ENCODE measurements at regions not wholly inside any gene's neighbourhood (a gene's known extent, or its start where the extent isn't known, plus 50 kb on each side); places are given as distances from the start of the nearest gene placed in this dataset.
A peak's percentile ranks its signal among the peaks of the same experiment; 100 is the strongest.

DNA sequence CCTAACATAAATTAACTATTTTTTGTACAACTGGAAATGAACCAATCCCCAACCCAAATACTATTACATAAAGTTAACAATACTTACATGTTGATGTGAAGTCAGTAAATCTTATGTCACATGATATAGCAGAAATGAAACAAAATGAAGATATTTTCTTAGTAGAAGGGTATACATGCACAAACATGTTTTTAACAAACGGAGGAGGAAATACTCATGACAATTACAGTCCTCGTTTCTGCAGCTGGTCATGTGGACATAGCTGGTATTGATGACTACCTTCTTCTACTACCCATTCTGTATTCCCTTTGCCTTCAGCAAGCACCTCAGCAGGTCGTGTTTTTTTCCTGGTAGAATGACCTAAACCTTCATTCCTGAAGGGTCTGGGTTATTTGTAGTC, 252.3 kb downstream of the HTR7 start:
- no peak overlapping the region for H3K27ac ChIP-seq (ENCODE audit: low read depth in 2 of 2, low read length in 2 of 2)
- no peaks in the 10 kb centered on the region for H3K9me3 ChIP-seq (ENCODE audit: control insufficient read depth in 2 of 3, insufficient read depth in 1 of 3, low read length in 3 of 3)
- TF ChIP-seq, protein P1, sequence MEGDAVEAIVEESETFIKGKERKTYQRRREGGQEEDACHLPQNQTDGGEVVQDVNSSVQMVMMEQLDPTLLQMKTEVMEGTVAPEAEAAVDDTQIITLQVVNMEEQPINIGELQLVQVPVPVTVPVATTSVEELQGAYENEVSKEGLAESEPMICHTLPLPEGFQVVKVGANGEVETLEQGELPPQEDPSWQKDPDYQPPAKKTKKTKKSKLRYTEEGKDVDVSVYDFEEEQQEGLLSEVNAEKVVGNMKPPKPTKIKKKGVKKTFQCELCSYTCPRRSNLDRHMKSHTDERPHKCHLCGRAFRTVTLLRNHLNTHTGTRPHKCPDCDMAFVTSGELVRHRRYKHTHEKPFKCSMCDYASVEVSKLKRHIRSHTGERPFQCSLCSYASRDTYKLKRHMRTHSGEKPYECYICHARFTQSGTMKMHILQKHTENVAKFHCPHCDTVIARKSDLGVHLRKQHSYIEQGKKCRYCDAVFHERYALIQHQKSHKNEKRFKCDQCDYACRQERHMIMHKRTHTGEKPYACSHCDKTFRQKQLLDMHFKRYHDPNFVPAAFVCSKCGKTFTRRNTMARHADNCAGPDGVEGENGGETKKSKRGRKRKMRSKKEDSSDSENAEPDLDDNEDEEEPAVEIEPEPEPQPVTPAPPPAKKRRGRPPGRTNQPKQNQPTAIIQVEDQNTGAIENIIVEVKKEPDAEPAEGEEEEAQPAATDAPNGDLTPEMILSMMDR (IDR thresholded peaks at IDR 0.05; ENCODE audit: borderline replicate concordance, extremely low read depth, insufficient read depth): no peak
- DNase-seq: no peak
- no peak overlapping the region for H3K9ac ChIP-seq (ENCODE audit: low read length in 3 of 3)
- no peaks in the 10 kb centered on the region for H3K27me3 ChIP-seq (ENCODE audit: control insufficient read depth, insufficient read depth, low read length)
- H3K36me3 ChIP-seq (ENCODE audit: control insufficient read depth in 2 of 3, insufficient read depth in 3 of 3, low read length in 3 of 3): no peaks in the 10 kb centered on the region
- no peak for FAIRE-seq
- no peak overlapping the region for H3K4me3 ChIP-seq (ENCODE audit: low read length in 3 of 3)
- H3K4me1 ChIP-seq (ENCODE audit: control insufficient read depth in 2 of 3, insufficient read depth in 2 of 3, low read depth in 1 of 3, low read length in 3 of 3): no peaks in the 10 kb centered on the region
- intact Hi-C loops (cut with DNase I): no loop called here

DNA sequence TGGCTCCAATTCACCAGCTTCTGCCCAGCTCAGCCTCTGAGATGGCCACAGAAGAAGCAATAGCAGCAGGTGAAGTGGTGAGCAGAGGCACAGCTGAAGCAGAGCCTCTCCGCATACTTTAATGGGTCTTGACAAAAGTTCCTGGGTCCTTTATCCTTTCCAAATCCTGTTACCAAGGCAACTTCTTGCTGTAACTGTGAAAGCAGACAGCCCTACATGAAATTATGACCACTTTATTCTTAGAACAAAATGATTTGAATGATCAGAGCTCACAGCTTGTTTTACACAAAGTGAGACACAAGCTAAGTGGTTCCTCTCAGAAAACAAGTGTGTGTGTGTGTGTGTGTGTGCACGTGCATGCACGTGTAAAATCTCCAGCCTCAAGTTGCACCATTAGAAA, 245.6 kb downstream of the HTR7 start:
- intact Hi-C loops (cut with DNase I): no loop called here

DNA sequence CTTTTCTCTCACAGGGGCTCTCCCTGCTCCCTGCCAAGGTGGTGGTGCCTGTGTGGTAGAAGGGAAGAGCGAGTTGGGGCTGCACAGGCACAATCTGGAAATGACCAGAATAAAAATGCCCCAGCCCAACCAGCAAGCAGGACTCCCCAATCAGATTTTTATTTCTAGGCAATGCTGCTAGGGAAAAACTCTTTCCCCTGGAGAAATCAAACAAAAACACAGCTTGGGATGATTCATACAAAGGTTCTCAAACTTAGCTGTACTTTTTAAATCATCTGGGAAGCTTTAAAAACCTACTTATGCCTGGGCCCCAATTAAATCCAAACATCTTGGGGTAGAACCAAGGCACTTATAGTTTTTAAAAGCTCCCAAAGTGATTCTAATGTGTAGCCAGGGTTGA, 243.2 kb downstream of the HTR7 start:
- Histone ChIP-seq H3K4me1 (ENCODE audit: control insufficient read depth in 2 of 3, insufficient read depth in 2 of 3, low read depth in 1 of 3, low read length in 3 of 3) (no peaks in the 10 kb centered on the region), H3K9me3 (ENCODE audit: control insufficient read depth in 2 of 3, insufficient read depth in 1 of 3, low read length in 3 of 3) (no peaks in the 10 kb centered on the region), H3K9ac (ENCODE audit: low read length in 3 of 3) (no peak overlapping the region), H3K27me3 (ENCODE audit: control insufficient read depth, insufficient read depth, low read length) (no peaks in the 10 kb centered on the region), H3K27ac (ENCODE audit: low read depth in 2 of 2, low read length in 2 of 2) (no peak overlapping the region), H3K36me3 (ENCODE audit: control insufficient read depth in 2 of 3, insufficient read depth in 3 of 3, low read length in 3 of 3) (no peaks in the 10 kb centered on the region), H3K4me3 (ENCODE audit: low read length in 3 of 3) (no peak overlapping the region)
- no peak for FAIRE-seq
- no peak for DNase-seq
- intact Hi-C loops (cut with DNase I): no loop called here
- TF ChIP-seq, protein P1 (IDR thresholded peaks at IDR 0.05; ENCODE audit: borderline replicate concordance, extremely low read depth, insufficient read depth): no peak

More for the DNA sequence above, 245.6 kb downstream of the HTR7 start:
- Histone ChIP-seq H3K9ac (ENCODE audit: low read length in 3 of 3) (no peak overlapping the region), H3K27ac (ENCODE audit: low read depth in 2 of 2, low read length in 2 of 2) (no peak overlapping the region), H3K27me3 (ENCODE audit: control insufficient read depth, insufficient read depth, low read length) (no peaks in the 10 kb centered on the region), H3K9me3 (ENCODE audit: control insufficient read depth in 2 of 3, insufficient read depth in 1 of 3, low read length in 3 of 3) (no peaks in the 10 kb centered on the region), H3K36me3 (ENCODE audit: control insufficient read depth in 2 of 3, insufficient read depth in 3 of 3, low read length in 3 of 3) (no peaks in the 10 kb centered on the region), H3K4me1 (ENCODE audit: control insufficient read depth in 2 of 3, insufficient read depth in 2 of 3, low read depth in 1 of 3, low read length in 3 of 3) (no peaks in the 10 kb centered on the region), H3K4me3 (ENCODE audit: low read length in 3 of 3) (no peak overlapping the region)
- no peak for DNase-seq
- FAIRE-seq: no peak
- TF ChIP-seq, protein P1 (IDR thresholded peaks at IDR 0.05; ENCODE audit: borderline replicate concordance, extremely low read depth, insufficient read depth): no peak

GRCh38 chr10:90621577-90621976, 236.3 kb downstream of the HTR7 start:
- no peaks in the 10 kb centered on the region for H3K27me3 ChIP-seq (ENCODE audit: control insufficient read depth, insufficient read depth, low read length)
- no peak for FAIRE-seq
- intact Hi-C loops (cut with DNase I): no loop called here
- no peak overlapping the region for H3K4me3 ChIP-seq (ENCODE audit: low read length in 3 of 3)
- H3K36me3 ChIP-seq (ENCODE audit: control insufficient read depth in 2 of 3, insufficient read depth in 3 of 3, low read length in 3 of 3): no peaks in the 10 kb centered on the region
- no peak overlapping the region for H3K9ac ChIP-seq (ENCODE audit: low read length in 3 of 3)
- TF ChIP-seq, protein P1 (IDR thresholded peaks at IDR 0.05; ENCODE audit: borderline replicate concordance, extremely low read depth, insufficient read depth): no peak
- H3K27ac ChIP-seq (ENCODE audit: low read depth in 2 of 2, low read length in 2 of 2): no peak overlapping the region
- H3K4me1 ChIP-seq (ENCODE audit: control insufficient read depth in 2 of 3, insufficient read depth in 2 of 3, low read depth in 1 of 3, low read length in 3 of 3): no peaks in the 10 kb centered on the region
- H3K9me3 ChIP-seq (ENCODE audit: control insufficient read depth in 2 of 3, insufficient read depth in 1 of 3, low read length in 3 of 3): no peaks in the 10 kb centered on the region
- DNase-seq: peak in 3 of 5 donors; percentile 26 to 61 (median 43)

Data from kidney (tissue), 13 donors.